Dedifferentiated amniotic fluid mesenchymal stem cell (primary cell): ENCODE measurements at regions not wholly inside any gene's neighbourhood (a gene's known extent, or its start where the extent isn't known, plus 50 kb on each side); places are given as distances from the start of the nearest gene placed in this dataset.
A peak's percentile ranks its signal among the peaks of the same experiment; 100 is the strongest.
"Not testable (repeated sequence)": the region's sequence is repeated elsewhere in the genome, so short reads cannot be mapped to it uniquely, and the experiment has no call there.

ENCODE experiments used
- DNase-seq: peaks from one replicate; pipeline ENCODE4 v3.0.0-alpha.2; 2016; ENCODE audit errors: extremely low spot score

DNA sequence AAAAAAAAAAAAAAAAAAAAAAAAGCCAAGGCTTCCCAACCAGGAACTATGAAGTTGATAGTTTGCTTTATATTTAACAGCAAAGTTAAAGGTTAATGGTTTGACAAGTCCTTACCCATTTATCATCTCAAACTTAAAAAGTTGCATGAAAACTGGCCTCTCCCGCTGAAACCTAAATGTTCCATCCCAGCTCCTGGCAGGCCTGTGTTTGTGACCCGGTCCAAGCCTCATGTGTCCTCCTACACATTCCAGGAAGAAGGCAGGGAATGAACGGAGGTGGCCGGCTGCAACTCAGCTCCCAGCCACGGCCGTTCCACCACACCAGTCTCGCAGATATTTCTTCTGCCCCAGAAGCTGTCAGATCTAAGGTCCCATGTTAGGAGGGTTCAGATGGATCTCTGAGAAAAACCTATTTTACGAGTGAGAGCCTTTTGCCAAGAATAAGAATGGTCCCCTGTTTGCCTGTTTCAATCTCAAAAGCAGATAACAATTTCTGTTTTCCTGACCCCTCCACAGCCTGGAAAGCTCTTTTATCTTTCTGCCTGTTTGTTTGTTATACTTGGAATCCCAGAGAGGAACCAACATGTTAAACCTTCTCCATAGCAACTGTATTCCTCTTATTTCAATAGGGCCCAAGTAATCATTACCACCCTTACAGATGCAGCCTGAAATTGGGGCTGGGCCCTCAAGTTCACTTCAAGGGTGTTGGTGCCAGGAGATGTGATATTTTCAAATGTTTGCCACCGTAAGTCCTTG is 56.5 kb downstream of the KCTD12 start:
- DNase-seq, result no peak

DNA sequence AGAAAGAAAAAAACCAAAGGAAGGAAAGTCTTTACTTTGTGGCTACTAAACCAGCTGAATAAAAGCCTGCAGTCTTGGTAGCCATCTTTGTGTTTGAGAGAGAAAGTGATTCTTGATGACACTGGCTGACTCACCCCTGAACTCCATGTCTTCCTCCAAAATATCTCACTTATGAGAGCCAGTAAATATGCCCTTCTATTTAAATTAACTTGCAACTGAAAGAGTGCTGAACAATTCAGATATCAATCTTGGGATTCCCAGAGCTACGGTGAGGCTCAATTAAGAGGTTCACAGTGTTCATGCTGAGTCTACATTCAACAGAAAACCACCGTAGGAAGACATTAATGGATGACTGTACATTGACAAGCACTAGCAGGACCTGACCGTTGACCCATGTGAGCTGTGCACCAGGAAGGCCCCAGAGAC is 57.9 kb downstream of the KCTD12 start:
- DNase-seq, result no peak

DNA sequence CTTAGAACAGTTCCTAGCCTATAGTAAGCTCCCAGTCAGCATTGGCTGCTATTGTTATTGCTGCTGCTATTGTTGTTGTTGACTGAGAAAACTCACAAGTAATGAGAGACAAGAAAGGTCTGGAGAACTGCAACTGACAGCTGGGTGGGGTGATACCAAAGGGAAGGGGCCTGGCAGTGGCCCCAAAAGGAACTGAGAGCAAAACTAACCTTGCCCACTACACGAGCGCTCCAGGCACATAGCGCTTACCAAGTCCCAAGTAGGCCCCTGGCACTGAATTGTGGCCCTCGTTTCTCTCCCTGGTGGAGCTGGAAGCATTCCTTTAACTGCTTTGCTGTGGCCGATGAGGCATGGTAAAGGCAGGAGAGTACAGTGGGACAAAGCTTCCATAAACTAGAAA is 59.7 kb downstream of the KCTD12 start:
- no peak for DNase-seq

DNA sequence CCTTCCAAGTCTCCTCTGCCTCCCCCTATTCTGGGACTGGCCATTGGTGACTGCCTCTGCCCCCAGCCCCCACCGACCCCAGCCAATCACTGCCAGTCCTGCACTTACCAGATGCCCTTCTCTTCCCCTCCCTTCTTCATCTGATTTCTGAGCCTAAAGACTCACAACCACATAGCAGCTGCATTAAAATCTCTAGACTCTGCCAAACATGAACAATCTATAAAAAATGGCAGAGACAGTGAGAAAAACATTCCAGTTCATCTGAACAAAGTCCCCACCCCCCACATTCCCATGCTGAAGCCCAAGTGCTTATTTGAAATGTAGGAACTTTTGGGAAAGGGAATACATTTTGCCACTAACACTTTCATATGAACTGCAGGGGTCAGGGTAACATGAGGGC is 60.8 kb downstream of the KCTD12 start:
- no peak for DNase-seq

DNA sequence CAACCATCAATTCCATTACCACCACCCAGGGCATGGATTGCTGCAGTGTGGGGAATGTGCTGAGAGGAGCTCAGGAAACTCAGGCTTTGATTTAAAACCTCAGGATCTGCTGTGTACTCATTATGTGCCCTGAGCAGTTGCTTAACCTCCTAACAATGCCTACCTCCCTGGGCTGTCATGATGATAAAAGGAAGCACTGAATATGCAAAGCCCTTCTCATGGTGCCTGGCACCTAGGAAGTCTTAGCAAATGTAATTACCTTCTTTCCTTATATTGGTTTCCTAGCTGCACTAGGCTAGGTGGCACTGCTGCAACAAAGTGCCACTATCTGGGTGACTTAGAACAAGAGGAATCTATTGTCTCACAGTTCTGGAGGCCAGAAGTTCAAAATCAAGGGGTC is 62.2 kb downstream of the KCTD12 start:
- no peak for DNase-seq

DNA sequence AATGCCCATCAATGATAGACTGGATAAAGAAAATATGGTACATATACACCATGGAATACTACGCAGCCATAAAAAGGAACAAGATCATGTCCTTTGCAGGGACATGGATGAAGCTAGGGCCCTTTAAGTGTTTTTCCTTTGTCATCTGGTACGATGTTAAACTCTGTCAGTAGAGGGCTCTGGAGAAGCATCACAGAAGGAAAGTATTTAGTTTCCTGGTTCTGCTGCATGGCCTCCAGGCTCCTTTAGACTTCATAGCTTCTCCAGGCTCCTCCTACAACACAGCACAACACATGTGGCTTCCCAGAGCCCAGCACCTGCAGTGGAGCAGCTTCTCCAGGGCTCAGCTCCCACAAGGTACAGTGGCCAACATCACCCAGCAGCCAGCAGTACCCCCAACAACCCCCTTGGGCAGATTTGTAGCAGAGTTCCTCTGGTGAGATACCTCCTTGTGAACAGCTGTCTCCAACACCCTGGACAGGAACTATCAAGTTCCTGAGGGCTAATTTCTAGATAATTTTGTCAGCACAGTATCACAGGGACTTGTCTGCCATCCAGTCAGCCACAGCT is 63.4 kb downstream of the KCTD12 start:
- no peak for DNase-seq

DNA sequence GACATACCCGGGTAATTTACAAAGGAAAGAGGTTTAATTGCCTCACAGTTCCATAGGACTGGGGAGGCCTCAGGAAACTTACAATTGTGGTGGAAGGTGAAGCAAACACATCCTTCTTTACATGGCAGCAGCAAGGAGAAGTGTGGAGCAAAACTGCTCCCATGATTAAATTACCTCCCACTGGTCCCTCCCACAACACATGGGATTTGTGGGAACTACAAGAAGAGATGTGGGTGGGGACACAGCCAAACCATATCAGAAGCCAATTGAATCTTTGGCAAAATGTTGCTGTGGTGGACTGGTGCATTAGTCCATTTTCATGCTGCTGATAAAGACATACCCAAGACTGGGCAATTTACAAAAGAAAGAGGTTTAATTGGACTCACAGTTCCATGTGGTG is 65.0 kb downstream of the KCTD12 start:
- DNase-seq, result not testable (repeated sequence)

DNA sequence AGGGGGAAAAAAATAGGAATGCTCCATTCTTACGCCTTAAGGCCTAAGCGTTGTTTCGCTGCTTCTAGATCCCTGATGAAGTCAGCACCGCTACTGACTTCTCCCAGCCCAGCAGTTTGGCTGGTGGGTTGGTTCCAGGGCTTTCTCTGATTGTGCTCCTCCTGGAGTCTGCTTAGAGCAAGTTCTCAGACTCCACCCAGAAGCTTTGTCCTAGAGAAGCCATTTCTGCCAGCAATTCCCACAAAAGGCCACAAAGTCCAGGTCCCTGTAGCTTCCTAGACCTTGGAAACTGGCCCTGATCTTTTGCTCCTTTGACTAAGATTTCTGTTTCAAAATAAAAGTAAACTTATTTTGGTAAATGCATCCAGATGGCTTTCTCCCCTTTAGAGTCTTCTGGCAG is 65.4 kb downstream of the KCTD12 start:
- no peak for DNase-seq

DNA sequence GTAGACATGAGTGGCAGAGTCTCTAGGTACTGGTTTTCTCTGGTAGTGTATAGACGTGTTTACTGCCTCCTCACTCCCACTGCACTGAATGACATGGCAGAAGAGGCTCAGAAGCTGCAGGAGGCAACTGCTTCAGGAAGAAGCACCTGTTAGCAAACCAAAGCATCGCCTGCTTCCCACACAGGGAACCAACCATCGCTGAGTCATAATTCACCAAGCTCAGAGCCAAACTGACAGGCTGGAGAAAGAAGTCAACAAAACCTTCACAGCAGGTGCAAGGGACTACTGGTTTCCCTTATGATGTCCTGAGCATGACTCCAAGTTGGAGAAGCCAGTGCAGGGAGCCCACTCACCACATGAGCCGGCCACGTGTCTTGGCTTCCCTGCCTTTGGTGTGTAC is 69.8 kb downstream of the KCTD12 start:
- no peak for DNase-seq

DNA sequence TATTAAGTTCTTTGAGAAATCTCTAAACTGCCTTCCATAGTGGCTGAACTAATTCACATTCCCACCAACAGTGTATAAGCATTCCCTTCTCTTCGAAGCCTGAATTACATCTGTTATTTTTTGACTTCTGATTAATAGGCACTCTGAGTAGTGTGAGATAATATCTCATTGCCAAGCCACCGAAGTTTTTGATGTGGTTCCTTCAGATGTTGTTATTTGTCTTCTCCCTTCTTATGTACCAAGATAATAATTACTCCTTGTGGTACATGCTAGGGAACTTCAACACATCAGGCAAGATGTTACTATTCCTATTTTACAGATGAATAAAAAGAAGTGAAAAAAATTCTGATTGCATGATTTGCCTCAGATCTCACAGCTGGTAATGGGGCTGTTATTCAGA is 70.9 kb downstream of the KCTD12 start:
- DNase-seq, result no peak

DNA sequence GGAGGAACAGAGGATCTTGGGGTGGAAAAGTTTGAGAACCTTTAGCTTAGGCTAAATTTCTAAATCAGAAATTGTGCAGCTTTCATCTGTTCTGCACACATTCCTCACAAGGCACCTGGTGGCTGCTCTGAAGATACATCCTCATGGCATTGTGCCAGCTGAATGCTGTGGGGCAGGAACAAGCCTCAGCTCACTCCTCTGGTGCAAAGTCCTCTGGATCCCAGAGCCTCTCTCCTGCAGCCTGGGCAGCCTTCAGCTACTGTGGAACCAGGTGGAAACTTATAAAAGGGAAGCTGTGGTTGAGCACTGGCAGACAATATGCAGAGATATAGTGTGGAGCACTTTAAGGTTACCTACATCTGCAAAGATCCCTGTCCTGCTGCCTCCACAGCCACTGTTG is 72.3 kb downstream of the KCTD12 start:
- DNase-seq, result no peak

DNA sequence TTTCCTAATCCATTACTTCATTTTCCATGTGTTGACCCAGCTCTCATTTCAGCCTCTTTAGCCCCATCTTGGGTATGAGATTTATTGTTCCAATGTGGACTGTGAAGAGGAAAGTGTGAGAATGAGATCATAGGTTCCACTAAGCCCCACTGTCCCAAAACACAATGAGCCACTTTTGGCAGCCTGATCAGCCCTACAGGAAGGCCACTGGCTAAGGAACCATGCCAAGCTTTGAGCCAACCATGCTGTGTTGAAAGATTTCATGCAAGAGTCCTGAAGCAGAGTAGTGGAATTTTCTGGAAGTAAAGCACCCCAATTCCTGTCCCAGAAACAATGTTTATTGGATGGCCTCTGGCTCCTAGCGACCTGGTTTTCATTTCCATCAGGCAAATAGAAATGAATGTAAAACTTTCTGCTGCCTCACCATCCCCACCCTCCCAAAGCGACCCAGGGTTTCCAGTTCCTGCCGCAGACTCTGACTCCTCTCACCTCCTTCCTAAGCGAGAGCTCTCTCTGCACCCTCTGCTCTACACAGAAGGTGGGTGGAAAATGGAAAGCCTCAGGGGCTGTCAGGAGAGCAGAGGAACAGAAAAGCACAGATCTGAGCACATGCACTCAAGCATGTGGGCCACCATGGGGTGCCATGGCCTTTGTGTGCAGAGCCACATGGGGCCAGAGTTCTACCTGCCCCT is 73.1 kb downstream of the KCTD12 start:
- no peak for DNase-seq

DNA sequence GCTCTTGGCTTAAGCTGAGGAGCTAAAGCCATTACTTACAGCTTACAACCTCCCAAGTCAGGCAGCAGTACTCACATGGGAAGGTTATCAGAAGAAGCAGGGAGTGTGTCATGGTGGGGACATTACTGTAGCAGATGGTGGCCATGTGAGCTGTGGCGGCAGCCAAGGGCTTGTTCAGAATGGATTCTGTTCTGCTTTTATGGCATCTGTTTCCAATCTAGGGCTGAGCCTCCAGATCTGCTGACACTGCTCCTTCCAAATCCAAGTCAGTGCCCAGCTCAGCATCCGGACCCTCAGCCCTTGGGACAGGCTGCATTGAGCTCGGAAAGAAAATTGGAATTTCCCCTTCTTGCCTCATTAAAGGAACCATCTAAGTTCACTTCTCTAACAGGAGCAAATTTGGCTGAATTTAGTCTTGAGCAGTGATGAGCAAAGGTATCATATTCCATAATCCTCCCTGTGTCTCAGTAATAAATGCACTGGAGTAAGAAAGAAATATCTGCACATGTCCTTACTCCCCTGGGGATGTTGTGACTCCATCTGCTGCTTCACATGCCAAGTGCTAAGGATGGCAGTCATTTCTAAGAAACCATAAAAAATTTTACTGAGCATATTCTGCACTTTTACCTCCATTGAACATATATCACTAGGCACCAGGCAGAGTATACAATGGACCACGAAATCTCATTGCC is 73.9 kb downstream of the KCTD12 start:
- peak; percentile 62 for DNase-seq

DNA sequence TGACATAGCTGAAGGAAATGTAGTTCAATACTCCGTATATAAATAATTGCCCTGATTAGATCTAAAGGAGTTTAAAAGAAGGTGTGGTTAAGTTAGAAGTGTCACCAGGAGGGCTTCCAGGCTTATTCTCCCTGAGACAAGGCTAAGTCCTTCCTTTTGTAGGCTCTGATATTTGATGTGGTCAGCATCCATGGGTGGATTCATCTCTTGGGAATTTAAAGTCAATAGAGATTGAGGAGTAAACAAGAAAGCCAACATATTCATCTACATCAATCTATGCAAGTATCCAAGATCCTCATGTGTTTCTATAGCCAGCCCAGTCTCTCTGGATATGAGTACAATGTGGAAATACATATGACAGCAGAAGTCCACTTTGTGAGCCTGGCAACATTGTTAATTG is 76.8 kb downstream of the KCTD12 start:
- DNase-seq, result no peak

DNA sequence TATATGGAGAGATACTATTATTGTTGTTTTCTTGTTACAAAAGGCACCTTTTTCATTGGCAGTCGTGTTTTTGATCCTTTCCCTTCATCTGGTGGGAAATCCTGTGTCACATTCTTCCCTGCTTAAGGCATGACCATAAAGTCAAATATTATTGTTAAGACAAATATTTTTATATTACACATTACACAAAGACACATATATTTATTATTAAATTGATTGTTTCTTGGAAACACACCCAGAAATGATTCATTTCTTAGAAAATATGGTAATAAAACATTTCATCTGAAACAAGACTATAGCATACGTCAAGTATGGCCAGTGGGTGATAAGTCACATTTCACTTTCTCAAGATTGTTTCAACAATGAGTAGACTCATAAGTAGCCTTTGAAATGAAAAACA is 77.3 kb downstream of the KCTD12 start:
- DNase-seq, result no peak

DNA sequence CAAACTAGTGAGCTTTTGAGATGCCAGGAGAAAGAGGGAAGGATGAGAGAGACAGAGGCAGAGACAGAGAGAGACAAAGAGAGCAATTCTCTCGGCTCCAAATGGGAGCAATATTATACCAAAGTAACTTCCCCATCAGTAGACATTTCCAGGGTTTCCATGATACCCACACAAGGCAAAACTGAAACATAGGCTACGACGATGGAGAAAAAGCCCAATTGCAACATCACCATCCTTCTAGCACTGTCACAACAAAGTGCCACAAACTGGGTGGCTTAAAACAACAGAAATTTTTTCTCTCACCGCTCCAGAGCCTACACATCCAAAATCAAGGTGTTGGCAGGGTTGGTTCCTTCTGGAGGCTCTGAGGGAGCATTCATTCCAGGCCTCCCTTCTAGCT is 81.4 kb downstream of the KCTD12 start:
- no peak for DNase-seq

DNA sequence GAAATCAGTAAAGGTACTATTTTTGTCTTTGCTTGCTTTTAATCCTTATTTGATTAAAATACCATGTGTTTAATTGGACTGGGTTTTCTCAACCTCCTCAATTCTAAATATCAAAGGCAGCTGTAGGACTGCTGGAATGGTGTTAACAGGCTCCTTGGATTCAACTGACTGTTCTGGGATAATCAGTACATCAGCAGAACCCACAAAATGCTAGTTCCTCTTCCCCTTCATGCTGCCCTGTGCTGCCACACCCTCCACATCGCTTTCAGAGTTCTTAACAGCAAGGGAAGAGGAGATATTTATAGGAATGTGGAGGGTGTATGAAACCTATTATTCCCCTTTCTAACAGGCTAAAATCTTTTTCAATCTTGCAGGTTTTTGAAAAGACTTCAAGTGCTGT is 82.4 kb downstream of the KCTD12 start:
- no peak for DNase-seq

DNA sequence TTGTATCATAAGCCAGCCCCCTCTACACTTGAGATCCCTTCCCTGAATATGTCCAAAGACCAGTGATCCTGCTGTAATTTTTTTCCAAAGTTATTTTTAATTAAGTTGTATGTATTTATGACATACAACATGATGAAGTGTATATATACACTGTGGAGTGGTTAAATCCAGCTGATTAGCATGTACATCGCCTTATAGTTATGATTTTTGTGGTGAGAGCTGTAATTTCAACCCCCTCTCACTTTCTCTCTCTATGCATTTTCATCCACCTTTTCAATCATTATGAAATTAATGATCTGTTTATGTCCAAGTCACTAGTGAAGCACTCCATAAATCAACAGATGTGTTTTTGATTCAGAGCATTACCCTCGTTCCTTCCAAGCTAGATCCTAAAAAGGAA is 85.3 kb downstream of the KCTD12 start:
- DNase-seq, result no peak

DNA sequence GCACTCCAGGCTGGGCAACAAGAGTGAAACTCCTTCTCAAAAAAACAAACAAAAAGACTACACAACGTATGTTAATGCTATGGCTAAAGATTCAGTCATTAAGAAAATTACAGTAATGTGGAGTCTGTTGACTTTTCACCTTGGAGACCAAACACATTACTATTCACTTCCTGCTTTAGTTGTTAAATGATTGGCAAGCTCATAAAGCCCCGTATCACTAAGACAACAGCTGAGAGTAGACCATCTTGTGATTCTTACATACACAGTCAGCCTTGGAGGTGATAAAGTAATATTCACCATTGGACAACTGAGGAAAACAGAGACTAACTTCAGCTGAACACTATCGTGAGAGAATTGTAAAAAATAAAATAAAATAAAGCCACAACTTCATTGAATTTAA is 86.5 kb downstream of the KCTD12 start:
- DNase-seq, result no peak

DNA sequence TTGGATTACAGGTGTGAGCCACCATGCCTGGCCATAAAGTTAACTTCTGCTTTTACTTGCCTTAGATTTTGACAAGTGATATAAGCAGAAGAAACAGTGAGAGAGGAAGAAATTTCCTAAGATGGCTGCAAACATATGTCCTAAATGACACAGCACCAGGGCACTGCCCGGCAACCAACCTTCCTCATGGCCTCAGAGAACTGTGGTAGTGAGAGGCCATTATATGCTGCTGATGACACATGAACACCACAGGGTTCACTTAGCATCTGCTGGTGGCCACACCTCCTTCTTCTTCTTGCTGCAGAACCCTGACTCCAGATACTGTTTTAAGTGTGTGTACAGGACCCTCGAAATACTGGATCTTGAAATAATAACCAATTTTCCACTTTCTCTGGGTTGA is 88.2 kb downstream of the KCTD12 start:
- no peak for DNase-seq

DNA sequence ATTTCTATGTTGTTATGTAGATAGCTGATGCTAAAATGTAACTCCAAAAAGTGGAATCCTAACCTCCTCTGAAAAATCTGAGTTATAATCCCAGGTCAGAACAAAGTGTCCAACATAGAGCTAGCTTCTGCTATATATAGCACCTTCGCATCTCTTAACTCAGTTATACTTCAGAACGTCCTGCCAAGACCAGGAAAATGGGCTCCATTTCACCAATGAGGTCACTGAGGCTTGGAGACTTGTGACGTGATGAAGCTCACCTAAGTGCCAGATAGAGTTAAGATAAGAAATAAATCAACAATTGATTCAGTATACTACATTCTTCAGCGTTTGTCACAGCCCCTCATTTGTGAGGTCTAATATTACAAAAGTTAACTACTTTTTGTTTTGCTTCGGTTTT is 88.8 kb downstream of the KCTD12 start:
- DNase-seq, result no peak

DNA sequence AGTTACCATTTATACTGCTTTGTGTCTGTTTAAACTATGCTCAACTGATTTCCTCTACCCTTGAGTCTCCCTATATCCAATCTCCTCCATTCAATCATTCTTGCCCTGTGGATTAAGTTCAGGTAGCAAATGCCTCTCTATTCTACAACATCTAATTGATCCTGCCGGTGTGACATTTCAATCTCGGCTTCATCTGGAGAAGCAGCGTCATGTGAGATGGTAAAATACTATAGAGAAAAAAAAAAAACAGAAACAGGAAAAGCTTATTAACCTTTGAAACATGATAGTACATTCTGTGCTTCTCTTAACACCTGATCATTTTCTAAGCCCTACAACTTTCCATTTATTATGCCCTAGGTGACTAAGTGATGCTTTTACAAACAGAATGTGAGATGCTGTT is 89.4 kb downstream of the KCTD12 start:
- no peak for DNase-seq
